Osteoblast (primary cell): ENCODE measurements at regions not wholly inside any gene's neighbourhood (a gene's known extent, or its start where the extent isn't known, plus 50 kb on each side); places are given as distances from the start of the nearest gene placed in this dataset.
A peak's percentile ranks its signal among the peaks of the same experiment; 100 is the strongest.

Experiments used
- DNase-seq: peaks from one replicate; pipeline ENCODE4 v3.0.0; 2011; ENCODE audit warnings: low spot score, mixed read lengths; ENCODE audit not compliant: insufficient read length; ENCODE audit errors: missing footprints
- H2AFZ ChIP-seq: 2 replicates; pipeline ENCODE4 v1.6.0; 2011; ENCODE audit warnings: mild to moderate bottlenecking, low read length
- H3K27ac ChIP-seq: 2 replicates; pipeline ENCODE4 v1.5.1; 2011; ENCODE audit warnings: mild to moderate bottlenecking, low read depth, low read length, moderate library complexity
- H3K27me3 ChIP-seq: 2 replicates; pipeline ENCODE4 v1.6.0; 2012; ENCODE audit warnings: mild to moderate bottlenecking, control low read depth, inconsistent platforms, low read length, moderate library complexity; ENCODE audit not compliant: insufficient read depth
- H3K36me3 ChIP-seq: 2 replicates; pipeline ENCODE4 v1.5.1; 2011; ENCODE audit warnings: mild to moderate bottlenecking, low read length, control low read depth, moderate library complexity; ENCODE audit not compliant: insufficient read depth
- H3K4me1 ChIP-seq: 2 replicates; pipeline ENCODE4 v1.5.1; 2011; ENCODE audit warnings: mild to moderate bottlenecking, low read length, control low read depth, moderate library complexity; ENCODE audit not compliant: insufficient read depth
- H3K4me2 ChIP-seq: 2 replicates; pipeline ENCODE4 v1.6.0; 2011; ENCODE audit warnings: mild to moderate bottlenecking, low read length; ENCODE audit not compliant: insufficient read depth
- H3K4me3 ChIP-seq: fragments of 200-600 bp; sonication (generic); 3 replicates; pipeline ENCODE4 v1.5.1; 2012; ENCODE audit warnings: mild to moderate bottlenecking, low read length, inconsistent platforms; ENCODE audit not compliant: insufficient read depth
- H3K79me2 ChIP-seq: 2 replicates; pipeline ENCODE4 v1.6.0; 2012; ENCODE audit warnings: mild to moderate bottlenecking, low read length, control low read depth, inconsistent platforms; ENCODE audit not compliant: insufficient read depth
- H3K9me3 ChIP-seq: 2 replicates; pipeline ENCODE4 v1.5.1; 2011; ENCODE audit warnings: low read depth, low read length, control low read depth
- H4K20me1 ChIP-seq: 2 replicates; pipeline ENCODE4 v1.6.0; 2012; ENCODE audit warnings: mild to moderate bottlenecking, low read length, control low read depth; ENCODE audit not compliant: insufficient read depth
- CTCF ChIP-seq: IDR thresholded peaks from 2 replicates; pipeline ENCODE4 v1.5.1; 2011; ENCODE audit warnings: mild to moderate bottlenecking, low read depth, low read length, moderate library complexity; ENCODE audit errors: extremely low read depth

DNA sequence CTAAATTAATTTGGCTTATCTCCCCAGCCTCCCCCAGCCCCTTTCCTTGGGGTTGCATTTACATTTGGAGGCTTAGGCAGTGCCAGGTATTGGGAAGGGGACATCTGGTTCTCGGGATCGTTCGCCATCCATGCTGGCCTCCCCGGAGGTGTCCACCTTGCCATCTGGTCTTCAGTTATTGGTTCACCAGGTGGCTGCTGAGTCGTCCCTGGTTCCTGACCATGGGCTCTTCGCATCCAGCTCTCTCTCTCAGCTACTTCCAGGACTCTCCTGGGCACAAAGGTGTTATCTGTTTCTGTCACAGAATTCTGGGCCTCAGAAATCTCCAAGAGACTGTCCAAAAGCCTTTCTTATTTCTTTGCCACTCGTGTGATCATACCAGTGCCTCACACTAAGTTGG lies 75.4 kb upstream of the SCOC start:
- no peaks in the 10 kb centered on the region for H3K9me3 ChIP-seq
- no peak overlapping the region for H3K27ac ChIP-seq
- H3K27me3 ChIP-seq, result peaks cover 6% of the 10 kb centered on the region
- no peak overlapping the region for H3K4me3 ChIP-seq
- no peaks in the 10 kb centered on the region for H3K36me3 ChIP-seq
- no peaks in the 10 kb centered on the region for H3K79me2 ChIP-seq
- no peaks in the 10 kb centered on the region for H4K20me1 ChIP-seq
- TF ChIP-seq CTCF, result no peak
- peaks cover 27% of the 10 kb centered on the region for H3K4me1 ChIP-seq
- H2AFZ ChIP-seq, result no peak overlapping the region
- H3K4me2 ChIP-seq, result no peak overlapping the region
- no peak for DNase-seq

DNA sequence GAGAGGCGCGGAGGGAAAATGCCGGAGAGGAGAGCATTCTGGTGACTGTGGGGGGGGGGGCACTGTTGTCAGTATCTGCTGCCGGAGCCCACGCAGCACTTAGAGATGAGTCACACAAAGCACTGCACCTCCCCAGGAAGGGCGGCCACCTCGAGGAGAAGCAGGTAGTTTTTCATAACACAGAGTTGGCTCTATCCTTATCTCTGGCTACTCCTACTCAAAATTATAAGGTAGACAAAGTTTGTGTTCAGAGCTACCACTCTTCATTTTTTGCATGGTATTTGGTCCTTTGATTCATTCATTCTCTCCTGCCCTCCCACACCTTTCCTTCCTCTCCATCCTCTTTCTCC lies 76.2 kb upstream of the SCOC start:
- DNase-seq, result peak; percentile 45
- no peak for TF ChIP-seq CTCF
- Histone ChIP-seq H3K36me3 (no peaks in the 10 kb centered on the region), H3K9me3 (no peaks in the 10 kb centered on the region), H3K79me2 (no peaks in the 10 kb centered on the region), H3K27me3 (peaks cover 9% of the 10 kb centered on the region), H4K20me1 (no peaks in the 10 kb centered on the region), H3K4me3 (no peak overlapping the region), H3K4me2 (peak overlapping the region; percentile 73), H2AFZ (no peak overlapping the region), H3K4me1 (peaks cover 27% of the 10 kb centered on the region), H3K27ac (no peak overlapping the region)

- no peaks in the 10 kb centered on the region for H4K20me1 ChIP-seq
- no peak overlapping the region for H2AFZ ChIP-seq
- no peaks in the 10 kb centered on the region for H3K9me3 ChIP-seq
- H3K4me1 ChIP-seq, result peaks cover 27% of the 10 kb centered on the region
- H3K4me3 ChIP-seq, result peak overlapping the region; percentile 25
- no peak for TF ChIP-seq CTCF
- H3K4me2 ChIP-seq, result peak overlapping the region; percentile 73
- H3K27me3 ChIP-seq, result peaks cover 14% of the 10 kb centered on the region
- H3K27ac ChIP-seq, result no peak overlapping the region
- DNase-seq, result peak; percentile 86
- H3K36me3 ChIP-seq, result no peaks in the 10 kb centered on the region
- H3K79me2 ChIP-seq, result no peaks in the 10 kb centered on the region
These were observed 76.9 kb upstream of the SCOC start for GRCh38 chr4:140296335-140297220.

DNA sequence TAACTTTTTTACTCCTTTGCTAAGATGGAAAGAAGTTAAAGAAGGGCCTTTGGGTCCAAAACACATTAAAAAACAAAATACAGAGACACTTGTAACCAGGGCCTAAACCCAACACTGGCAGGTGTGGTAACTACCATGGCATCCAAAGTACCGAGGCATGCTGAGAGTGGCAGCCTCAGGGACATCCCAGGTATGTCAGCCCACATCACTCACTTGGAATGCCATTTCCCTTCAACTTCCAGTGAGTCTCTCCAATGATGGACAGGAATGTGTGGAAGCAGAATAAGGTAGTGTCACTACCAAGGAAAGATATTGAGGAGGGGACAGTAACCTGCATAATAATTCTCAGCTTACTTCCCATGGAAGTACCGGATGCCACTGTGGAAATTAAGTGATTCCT lies 79.5 kb upstream of the SCOC start:
- Histone ChIP-seq H3K4me2 (no peak overlapping the region), H3K4me3 (no peak overlapping the region), H3K79me2 (no peaks in the 10 kb centered on the region), H3K36me3 (no peaks in the 10 kb centered on the region), H3K27ac (no peak overlapping the region), H3K4me1 (peaks cover 16% of the 10 kb centered on the region), H3K27me3 (peaks cover 14% of the 10 kb centered on the region), H3K9me3 (no peaks in the 10 kb centered on the region), H2AFZ (no peak overlapping the region), H4K20me1 (no peaks in the 10 kb centered on the region)
- no peak for DNase-seq
- no peak for TF ChIP-seq CTCF
